GM10248 (cell line): ENCODE measurements at regions not wholly inside any gene's neighbourhood (a gene's known extent, or its start where the extent isn't known, plus 50 kb on each side); places are given as distances from the start of the nearest gene placed in this dataset.
"Not testable (repeated sequence)": the region's sequence is repeated elsewhere in the genome, so short reads cannot be mapped to it uniquely, and the experiment has no call there.

Experiments used
- CTCF ChIA-PET: fragments of 300-600 bp; sonication (Branson Sonifier 250); formaldehyde crosslinking; extraction: SDS; loops from one replicate; lab custom pipeline; 2021; ENCODE audit warnings: antibody characterized with exemption; lab: Yijun Ruan, JAX
- POLR2A ChIA-PET: fragments of 350-650 bp; sonication (Branson Sonifier 250); formaldehyde crosslinking; extraction: SDS; loops from one replicate; lab custom pipeline; 2020; ENCODE audit warnings: antibody characterized with exemption; lab: Yijun Ruan, JAX
- DNase-seq: peaks from one replicate; pipeline ENCODE4 v3.0.0; 2012; ENCODE audit errors: extremely low spot score
- CTCF ChIP-seq: IDR thresholded peaks from 2 replicates; pipeline ENCODE4 v1.5.1; 2012; ENCODE audit warnings: mild to moderate bottlenecking, low read depth; ENCODE audit errors: extremely low read depth, missing control alignments, control extremely low read depth

GRCh38 chr1:90864681-90865080 lies 147.6 kb upstream of the BARHL2 start:
- ChIA-PET POLR2A (no interaction called here), CTCF (no interaction called here)
- no peak for TF ChIP-seq CTCF
- no peak for DNase-seq

GRCh38 chr1:90862782-90863181 lies 145.7 kb upstream of the BARHL2 start:
- ChIA-PET CTCF (no interaction called here), POLR2A (no interaction called here)
- DNase-seq: no peak
- no peak for TF ChIP-seq CTCF

GRCh38 chr1:90861421-90861820 lies 144.3 kb upstream of the BARHL2 start:
- DNase-seq, POLR2A ChIA-PET, CTCF ChIA-PET: not testable (repeated sequence)

GRCh38 chr1:90856463-90857007 lies 139.4 kb upstream of the BARHL2 start:
- TF ChIP-seq CTCF: no peak
- no peak for DNase-seq
- ChIA-PET CTCF (interaction anchor here (0.7 to 1.2 kb wide), 2 partner anchors 12 to 125 kb away, joined by 3 to 4 read pairs; no protein-coding TSS in a partner anchor), POLR2A (no interaction called here)

- ChIA-PET POLR2A (no interaction called here), CTCF (interaction anchor here (1.1 to 1.3 kb wide), 2 partner anchors 13 to 317 kb away, joined by 3 read pairs; no protein-coding TSS in a partner anchor)
- no peak for TF ChIP-seq CTCF
- no peak for DNase-seq
These were observed 137.4 kb upstream of the BARHL2 start for GRCh38 chr1:90854397-90854924.

GRCh38 chr1:90851711-90852050 lies 134.6 kb upstream of the BARHL2 start:
- ChIA-PET CTCF (interaction anchor here (0.9 to 2.2 kb wide), 6 partner anchors 20 to 167 kb away, joined by 3 to 9 read pairs (median 5); no protein-coding TSS in a partner anchor), POLR2A (no interaction called here)
- TF ChIP-seq CTCF: no peak
- no peak for DNase-seq

- TF ChIP-seq CTCF: peak; percentile 63
- POLR2A ChIA-PET: no interaction called here
- peak; percentile 92 for DNase-seq
- CTCF ChIA-PET: interaction anchor here (0.6 to 2.2 kb wide), 9 partner anchors 18 to 315 kb away, joined by 3 to 9 read pairs (median 3); no protein-coding TSS in a partner anchor
These were observed 134.0 kb upstream of the BARHL2 start for GRCh38 chr1:90850898-90851710.
